ENCODE measurements at regions not wholly inside any gene's neighbourhood (a gene's known extent, or its start where the extent isn't known, plus 50 kb on each side); places are given as distances from the start of the nearest gene placed in this dataset.

DNA sequence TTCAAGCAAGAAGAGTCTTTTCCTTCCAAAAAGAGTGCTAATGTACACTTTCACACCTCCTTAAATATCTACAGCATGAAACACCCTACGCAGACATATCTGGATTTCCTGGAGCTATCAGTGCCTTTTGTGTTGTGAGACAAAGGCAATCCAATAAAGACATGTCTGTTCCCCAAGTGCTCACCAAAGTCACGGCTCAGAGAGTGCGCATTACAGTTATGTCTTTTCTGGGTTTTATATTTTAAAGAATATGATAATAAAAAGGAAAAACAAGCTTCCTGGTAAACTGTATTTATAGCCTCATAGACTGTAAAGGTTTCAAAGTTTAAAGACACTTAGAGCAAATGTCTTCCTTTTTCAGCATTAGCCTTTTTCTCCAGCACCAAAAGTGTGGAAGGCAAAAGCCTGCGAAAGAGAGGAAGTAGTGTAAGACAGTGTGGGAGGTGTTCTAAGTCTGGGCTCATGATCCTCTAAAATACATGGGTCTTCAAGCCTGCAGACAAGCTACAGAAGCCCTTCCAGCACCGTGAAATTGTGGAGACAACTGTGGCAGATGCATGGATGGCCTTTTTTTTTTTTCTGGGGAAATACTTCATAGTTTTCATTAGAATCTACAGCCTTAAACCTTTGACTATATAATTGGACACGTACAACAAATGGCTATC, 135.0 kb upstream of the SLC35B3 start:
- intact Hi-C loops (cut with micrococcal nuclease; ENCODE audit: unreplicated experiment) = no loop called here
- DNase-seq (ENCODE audit: low spot score) = no peak
- BruUV-seq (replicated peaks) = no TSS peak
- no peaks in the 10 kb centered on the region for H3K27me3 ChIP-seq (replicated peaks; ENCODE audit: insufficient read depth, low read depth, low read length, poor library complexity)
- no peaks in the 10 kb centered on the region for H3K9me3 ChIP-seq (ENCODE audit: low read depth, low read length, poor library complexity, severe bottlenecking)
- H3K36me3 ChIP-seq (ENCODE audit: insufficient read depth, low read length, poor library complexity, severe bottlenecking) = no peaks in the 10 kb centered on the region
- ChIA-PET POLR2A (ENCODE audit: low non-redundant PET) (no interaction called here), CTCF (no interaction called here)
- H3K4me3 ChIP-seq (ENCODE audit: low read depth, low read length, poor library complexity, severe bottlenecking) = no peak overlapping the region
- peak overlapping the region; percentile 11 for H3K27ac ChIP-seq (ENCODE audit: low read depth, low read length, poor library complexity, severe bottlenecking)
- peaks cover 4% of the 10 kb centered on the region for H3K4me1 ChIP-seq (ENCODE audit: insufficient read depth, low read length, poor library complexity, severe bottlenecking)
- no peak for TF ChIP-seq EZH2 (IDR thresholded peaks at IDR 0.05; ENCODE audit: borderline replicate concordance, low read depth, low read length, poor library complexity, severe bottlenecking)
- TF ChIP-seq, protein P1, sequence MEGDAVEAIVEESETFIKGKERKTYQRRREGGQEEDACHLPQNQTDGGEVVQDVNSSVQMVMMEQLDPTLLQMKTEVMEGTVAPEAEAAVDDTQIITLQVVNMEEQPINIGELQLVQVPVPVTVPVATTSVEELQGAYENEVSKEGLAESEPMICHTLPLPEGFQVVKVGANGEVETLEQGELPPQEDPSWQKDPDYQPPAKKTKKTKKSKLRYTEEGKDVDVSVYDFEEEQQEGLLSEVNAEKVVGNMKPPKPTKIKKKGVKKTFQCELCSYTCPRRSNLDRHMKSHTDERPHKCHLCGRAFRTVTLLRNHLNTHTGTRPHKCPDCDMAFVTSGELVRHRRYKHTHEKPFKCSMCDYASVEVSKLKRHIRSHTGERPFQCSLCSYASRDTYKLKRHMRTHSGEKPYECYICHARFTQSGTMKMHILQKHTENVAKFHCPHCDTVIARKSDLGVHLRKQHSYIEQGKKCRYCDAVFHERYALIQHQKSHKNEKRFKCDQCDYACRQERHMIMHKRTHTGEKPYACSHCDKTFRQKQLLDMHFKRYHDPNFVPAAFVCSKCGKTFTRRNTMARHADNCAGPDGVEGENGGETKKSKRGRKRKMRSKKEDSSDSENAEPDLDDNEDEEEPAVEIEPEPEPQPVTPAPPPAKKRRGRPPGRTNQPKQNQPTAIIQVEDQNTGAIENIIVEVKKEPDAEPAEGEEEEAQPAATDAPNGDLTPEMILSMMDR (conservative IDR thresholded peaks at IDR 0.05; ENCODE audit: low read depth, low read length) = no peak

GRCh38 chr6:8562125-8562524, 126.8 kb upstream of the SLC35B3 start:
- no TSS peak for BruUV-seq (replicated peaks)
- intact Hi-C loops (cut with micrococcal nuclease; ENCODE audit: unreplicated experiment) = no loop called here
- H3K4me1 ChIP-seq (ENCODE audit: insufficient read depth, low read length, poor library complexity, severe bottlenecking) = no peaks in the 10 kb centered on the region
- no peak overlapping the region for H3K27ac ChIP-seq (ENCODE audit: low read depth, low read length, poor library complexity, severe bottlenecking)
- TF ChIP-seq, protein P1 (conservative IDR thresholded peaks at IDR 0.05; ENCODE audit: low read depth, low read length) = no peak
- no peak for TF ChIP-seq EZH2 (IDR thresholded peaks at IDR 0.05; ENCODE audit: borderline replicate concordance, low read depth, low read length, poor library complexity, severe bottlenecking)
- DNase-seq (ENCODE audit: low spot score) = no peak
- no peaks in the 10 kb centered on the region for H3K9me3 ChIP-seq (ENCODE audit: low read depth, low read length, poor library complexity, severe bottlenecking)
- no peaks in the 10 kb centered on the region for H3K27me3 ChIP-seq (replicated peaks; ENCODE audit: insufficient read depth, low read depth, low read length, poor library complexity)
- ChIA-PET CTCF (no interaction called here), POLR2A (ENCODE audit: low non-redundant PET) (no interaction called here)
- H3K36me3 ChIP-seq (ENCODE audit: insufficient read depth, low read length, poor library complexity, severe bottlenecking) = no peaks in the 10 kb centered on the region
- H3K4me3 ChIP-seq (ENCODE audit: low read depth, low read length, poor library complexity, severe bottlenecking) = no peak overlapping the region

DNA sequence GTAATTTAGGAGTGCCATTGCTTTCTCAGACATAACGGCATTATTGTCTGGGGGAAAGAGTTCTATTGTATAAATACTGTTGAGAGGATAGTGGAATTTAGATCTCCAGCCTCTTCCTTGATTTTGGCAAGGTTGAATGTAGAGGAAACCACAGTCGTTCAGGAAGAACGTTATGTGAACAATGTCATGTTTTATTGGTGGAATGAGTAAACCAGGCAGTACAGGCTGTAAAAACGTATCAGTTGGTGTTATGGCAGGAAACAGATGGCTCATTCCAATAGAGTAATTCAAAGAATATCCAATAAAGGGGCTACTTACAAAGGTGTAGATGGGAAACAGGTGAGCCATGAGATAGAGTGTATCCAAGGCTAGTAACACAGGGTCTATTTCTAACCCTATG, 123.6 kb upstream of the SLC35B3 start:
- ChIA-PET POLR2A (ENCODE audit: low non-redundant PET) (no interaction called here), CTCF (no interaction called here)
- BruUV-seq (replicated peaks) = no TSS peak
- no peaks in the 10 kb centered on the region for H3K27me3 ChIP-seq (replicated peaks; ENCODE audit: insufficient read depth, low read depth, low read length, poor library complexity)
- intact Hi-C loops (cut with micrococcal nuclease; ENCODE audit: unreplicated experiment) = loop anchor here (10.0 kb wide), 1 partner anchor 76 kb away; no protein-coding TSS in a partner anchor
- no peak for DNase-seq (ENCODE audit: low spot score)
- no peaks in the 10 kb centered on the region for H3K9me3 ChIP-seq (ENCODE audit: low read depth, low read length, poor library complexity, severe bottlenecking)
- H3K4me3 ChIP-seq (ENCODE audit: low read depth, low read length, poor library complexity, severe bottlenecking) = no peak overlapping the region
- H3K4me1 ChIP-seq (ENCODE audit: insufficient read depth, low read length, poor library complexity, severe bottlenecking) = no peaks in the 10 kb centered on the region
- TF ChIP-seq, protein P1 (conservative IDR thresholded peaks at IDR 0.05; ENCODE audit: low read depth, low read length) = no peak
- TF ChIP-seq EZH2 (IDR thresholded peaks at IDR 0.05; ENCODE audit: borderline replicate concordance, low read depth, low read length, poor library complexity, severe bottlenecking) = no peak
- no peaks in the 10 kb centered on the region for H3K36me3 ChIP-seq (ENCODE audit: insufficient read depth, low read length, poor library complexity, severe bottlenecking)
- H3K27ac ChIP-seq (ENCODE audit: low read depth, low read length, poor library complexity, severe bottlenecking) = no peak overlapping the region

All from A673 (cell line).